Retinal pigment epithelial cell (primary cell): ENCODE measurements at regions not wholly inside any gene's neighbourhood (a gene's known extent, or its start where the extent isn't known, plus 50 kb on each side); places are given as distances from the start of the nearest gene placed in this dataset.
"Not testable (repeated sequence)": the region's sequence is repeated elsewhere in the genome, so short reads cannot be mapped to it uniquely, and the experiment has no call there.

ENCODE experiments used
- DNase-seq: peaks from one replicate; pipeline ENCODE4 v3.0.0-alpha.2; 2010; ENCODE audit warnings: low read depth
- H3K4me3 ChIP-seq: 2 replicates; pipeline ENCODE4 v1.5.1; 2011; ENCODE audit warnings: mild to moderate bottlenecking, low read length, control low read depth, moderate library complexity
- TF ChIP-seq, protein P1 (sequence below): conservative IDR thresholded peaks from 2 replicates; pipeline ENCODE4 v1.5.1; 2011; ENCODE audit warnings: low read depth, low read length, control low read depth, inconsistent platforms

DNA sequence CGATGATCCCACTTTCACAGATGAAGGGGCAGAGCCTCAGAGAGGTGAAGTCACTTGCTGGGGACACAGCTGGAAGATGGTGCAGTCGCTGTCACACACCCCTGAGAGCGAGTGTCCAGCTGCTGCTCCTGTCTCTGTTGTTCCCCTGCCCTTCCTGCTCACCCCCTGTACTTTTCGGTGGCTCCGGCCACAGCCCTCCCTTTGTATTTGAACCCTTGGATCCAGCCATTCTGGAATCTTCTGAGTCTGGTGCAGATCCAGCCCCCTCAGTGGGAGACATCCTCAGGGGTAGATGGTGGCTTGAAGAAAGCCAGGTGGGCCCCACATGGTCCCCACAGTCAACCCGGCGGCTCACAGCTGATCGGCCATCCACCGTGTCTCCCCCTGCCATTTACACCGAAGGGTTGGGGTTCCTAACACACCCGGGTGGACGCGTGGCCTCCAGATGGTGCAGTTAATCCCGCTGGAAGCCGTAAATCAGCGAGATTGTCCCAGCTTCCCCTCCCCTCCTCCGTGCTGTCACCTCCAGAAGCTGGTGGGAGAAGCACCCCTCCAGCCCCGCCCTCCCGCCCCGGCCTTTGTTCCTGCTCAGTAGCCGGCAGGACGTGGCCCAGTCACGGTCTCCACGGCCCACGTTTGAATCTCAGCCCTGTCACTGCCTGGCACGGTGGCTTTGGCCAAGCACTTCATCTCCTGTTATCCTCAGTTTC lies 204.8 kb downstream of the C9orf50 start:
- TF ChIP-seq, protein P1, sequence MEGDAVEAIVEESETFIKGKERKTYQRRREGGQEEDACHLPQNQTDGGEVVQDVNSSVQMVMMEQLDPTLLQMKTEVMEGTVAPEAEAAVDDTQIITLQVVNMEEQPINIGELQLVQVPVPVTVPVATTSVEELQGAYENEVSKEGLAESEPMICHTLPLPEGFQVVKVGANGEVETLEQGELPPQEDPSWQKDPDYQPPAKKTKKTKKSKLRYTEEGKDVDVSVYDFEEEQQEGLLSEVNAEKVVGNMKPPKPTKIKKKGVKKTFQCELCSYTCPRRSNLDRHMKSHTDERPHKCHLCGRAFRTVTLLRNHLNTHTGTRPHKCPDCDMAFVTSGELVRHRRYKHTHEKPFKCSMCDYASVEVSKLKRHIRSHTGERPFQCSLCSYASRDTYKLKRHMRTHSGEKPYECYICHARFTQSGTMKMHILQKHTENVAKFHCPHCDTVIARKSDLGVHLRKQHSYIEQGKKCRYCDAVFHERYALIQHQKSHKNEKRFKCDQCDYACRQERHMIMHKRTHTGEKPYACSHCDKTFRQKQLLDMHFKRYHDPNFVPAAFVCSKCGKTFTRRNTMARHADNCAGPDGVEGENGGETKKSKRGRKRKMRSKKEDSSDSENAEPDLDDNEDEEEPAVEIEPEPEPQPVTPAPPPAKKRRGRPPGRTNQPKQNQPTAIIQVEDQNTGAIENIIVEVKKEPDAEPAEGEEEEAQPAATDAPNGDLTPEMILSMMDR: no peak
- no peak for DNase-seq
- H3K4me3 ChIP-seq: no peak overlapping the region

DNA sequence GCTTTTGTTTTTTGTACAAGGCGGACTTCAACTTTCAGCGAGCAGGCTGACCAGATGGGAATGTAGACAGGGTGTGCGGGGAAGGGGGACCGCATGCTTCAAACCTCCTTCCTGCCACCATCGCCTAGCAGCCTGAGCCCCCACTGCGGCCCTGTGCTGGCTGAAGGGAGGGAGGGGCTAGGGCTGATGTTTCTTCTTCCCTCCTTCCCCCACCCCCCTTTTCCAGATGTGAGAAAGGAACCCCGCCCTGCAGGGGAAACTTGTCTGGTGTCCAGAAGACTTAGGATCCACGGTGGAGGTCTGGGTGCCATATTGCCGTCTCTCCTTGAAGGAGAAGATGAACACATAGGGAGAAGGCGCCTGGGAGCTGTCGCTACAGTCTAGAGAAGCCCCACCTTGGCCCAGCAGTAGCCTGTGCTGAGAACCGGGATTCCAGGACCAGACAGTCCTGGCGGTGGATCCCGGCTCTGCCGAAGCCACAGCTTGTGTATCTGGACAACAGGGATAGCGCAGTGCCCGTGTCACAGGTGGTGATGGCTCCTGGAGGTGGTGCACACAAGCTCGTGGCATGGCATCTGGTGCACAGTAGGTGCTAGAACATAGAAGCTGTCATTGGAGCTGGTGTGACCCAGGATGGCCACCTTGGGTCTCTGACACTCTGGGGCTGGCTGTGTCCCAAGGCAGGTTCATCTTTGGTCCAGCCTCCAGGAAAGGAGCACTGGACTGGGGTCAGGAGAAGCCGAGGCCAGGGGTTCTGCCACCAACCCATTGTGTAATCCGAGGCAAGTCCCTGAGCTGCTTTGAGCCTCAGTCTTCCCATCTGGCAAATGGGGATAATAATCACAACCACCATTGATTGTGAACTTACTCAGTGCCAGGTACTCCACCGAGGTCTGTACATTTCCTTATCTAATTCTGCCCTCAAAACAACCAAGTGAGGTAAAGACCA lies 205.6 kb downstream of the C9orf50 start:
- DNase-seq: no peak
- TF ChIP-seq, protein P1: no peak
- H3K4me3 ChIP-seq: no peak overlapping the region

DNA sequence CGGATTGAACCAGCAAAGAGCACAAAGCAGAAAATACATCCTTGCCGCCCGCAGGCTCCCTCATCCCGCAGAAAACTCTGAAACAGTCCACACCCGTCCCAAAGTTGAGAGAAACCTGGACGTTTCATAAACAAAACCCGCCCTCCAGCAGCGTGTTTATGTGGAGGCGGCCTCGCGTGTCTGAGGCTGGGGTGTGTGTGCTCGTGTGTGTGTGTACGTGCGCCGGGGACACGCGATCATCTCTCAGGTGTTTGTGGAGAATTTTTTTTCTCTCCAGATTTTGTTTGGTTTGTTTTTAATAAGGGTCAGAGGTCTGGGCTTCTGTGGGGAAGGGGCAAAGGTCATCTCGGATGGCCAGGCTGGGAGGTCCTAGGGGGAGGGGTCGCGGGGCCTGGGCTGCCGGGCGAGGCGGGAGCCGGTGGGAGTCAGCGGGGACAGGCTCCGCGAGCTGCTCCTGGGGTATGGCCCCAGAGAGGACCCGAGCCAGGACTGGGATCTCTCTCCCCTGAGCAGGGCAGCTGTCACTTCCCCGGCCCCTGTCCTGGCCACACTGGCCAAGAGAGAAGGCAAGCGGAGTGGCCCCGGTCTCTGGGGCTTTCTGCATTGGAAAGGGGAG lies 206.4 kb downstream of the C9orf50 start:
- no peak for DNase-seq
- TF ChIP-seq, protein P1: no peak
- no peak overlapping the region for H3K4me3 ChIP-seq

DNA sequence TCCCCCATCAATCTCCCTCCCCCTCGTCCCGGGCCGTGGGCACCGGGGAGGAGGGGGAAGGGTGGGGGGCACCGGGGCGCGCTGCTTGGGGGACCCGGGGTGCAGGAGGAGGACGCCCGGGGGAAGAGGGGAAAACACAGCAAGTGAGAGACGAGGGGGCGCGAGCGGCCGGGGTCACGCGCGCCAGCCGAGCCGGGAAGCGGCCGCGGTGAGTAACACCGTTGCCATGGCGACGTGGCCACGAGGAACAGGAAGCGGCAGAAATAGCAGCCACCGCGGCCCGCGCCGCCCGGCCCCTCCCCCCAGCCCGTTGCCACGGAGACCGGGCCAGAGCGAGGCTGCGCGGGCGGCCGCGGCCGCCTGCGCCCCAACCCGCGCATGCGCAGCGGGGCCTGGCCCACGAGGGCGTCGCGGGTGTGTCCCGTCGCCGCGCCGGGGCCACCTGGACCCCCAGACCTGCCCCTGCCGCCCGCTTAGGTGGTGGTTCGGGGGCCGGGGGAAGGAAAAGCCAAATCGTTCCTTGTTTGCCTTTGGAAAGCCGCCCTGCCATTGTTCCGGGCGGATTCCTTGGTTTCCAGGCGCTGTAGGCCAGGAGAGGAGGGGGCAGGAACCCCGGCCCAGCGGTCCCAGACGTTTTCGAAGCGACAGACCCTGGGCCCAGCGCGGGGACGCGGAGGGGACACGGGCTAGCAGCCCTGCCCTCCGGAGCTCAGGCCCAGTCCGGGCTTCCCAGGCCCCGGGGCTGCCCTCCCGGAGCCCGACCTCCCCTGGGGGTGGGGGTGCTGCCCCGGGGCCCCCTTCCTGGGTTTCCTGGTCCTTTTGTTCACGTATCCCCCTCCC lies 207.1 kb downstream of the C9orf50 start:
- peak; percentile 85 for DNase-seq
- TF ChIP-seq, protein P1: no peak
- peak overlapping the region; percentile 6 for H3K4me3 ChIP-seq

DNA sequence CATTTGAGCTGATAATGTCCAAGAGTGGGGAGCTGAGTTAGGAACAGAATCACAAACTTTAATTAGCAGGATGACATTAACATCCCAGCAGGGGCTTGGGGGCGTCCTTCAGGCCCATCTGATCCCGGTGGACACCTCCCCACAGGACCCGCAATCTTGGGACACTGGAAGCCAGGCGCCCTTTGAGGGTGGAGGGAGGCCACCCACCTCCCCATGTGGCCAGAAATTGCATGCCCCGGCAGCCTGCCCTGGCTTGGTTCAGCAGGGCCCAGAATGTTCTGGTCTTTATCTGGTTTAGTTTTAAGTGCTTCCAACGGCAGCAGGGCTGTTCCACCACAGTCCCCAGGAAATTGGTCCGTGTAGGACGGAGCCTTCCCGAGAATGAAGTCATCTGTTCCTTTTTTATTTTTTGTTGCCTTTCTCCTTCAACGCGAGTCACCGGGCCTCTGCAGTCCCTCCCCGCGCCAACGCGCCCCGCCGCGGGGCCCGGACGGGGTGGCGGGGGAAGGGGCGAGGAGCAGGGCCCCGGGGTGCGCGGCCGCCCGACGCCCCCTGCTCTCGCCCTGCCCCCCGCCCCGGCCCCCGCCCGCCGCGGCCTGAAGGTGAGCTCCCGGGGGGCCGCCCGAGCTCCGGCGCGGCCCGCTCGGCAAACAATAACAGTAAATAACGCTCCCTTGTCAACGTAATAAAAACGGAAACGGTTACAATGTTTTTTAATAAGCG lies 207.9 kb downstream of the C9orf50 start:
- TF ChIP-seq, protein P1: no peak
- no peak overlapping the region for H3K4me3 ChIP-seq
- DNase-seq: peak; percentile 68

DNA sequence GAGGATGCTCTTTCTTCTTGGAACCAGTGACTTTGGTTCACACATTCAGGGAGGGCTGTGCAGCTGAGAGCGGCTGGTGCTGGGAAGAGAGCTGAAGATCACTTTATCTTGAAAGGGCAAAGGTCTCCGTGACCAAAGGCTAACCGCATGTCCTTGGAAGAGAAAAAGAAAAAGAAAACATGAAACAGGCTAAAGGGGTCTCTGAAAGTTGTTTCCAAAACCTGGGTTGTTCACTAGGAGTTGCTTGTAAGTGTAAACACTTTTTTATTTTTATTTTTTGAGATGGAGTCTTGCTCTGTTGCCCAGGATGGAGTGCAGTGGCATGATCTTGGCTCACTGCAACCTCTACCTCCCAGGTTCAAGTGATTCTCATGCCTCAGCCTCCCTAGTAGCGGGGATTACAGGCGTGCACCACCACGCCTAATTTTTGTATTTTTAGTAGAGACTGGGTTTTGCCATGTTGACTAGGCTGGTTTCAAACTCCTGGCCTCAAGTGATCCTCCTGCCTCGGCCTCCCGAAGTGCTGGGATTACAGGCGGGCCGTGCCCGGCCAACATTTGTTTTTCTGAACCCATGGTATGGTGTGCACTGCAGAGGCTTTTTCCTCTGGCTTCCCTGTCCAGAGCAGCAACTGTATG lies 208.6 kb downstream of the C9orf50 start:
- not testable (repeated sequence) for H3K4me3 ChIP-seq

More for the DNA sequence above, 208.6 kb downstream of the C9orf50 start:
- DNase-seq: not testable (repeated sequence)
